ENCODE measurements at regions not wholly inside any gene's neighbourhood (a gene's known extent, or its start where the extent isn't known, plus 50 kb on each side); places are given as distances from the start of the nearest gene placed in this dataset.

- no peak for DNase-seq (ENCODE audit: low read depth, low spot score)
- in situ Hi-C loops (cut with HindIII; ENCODE audit: low sequenced_read_pairs), result no loop called here
- no peak for TF ChIP-seq CTCF (IDR thresholded peaks at IDR 0.05; ENCODE audit: low read depth, low read length)
- H3K4me3 ChIP-seq (ENCODE audit: low read depth, low read length), result no peak overlapping the region
Observed at GRCh38 chr5:101142102-101142501, 239.0 kb upstream of the ST8SIA4 start.

- in situ Hi-C loops (cut with HindIII; ENCODE audit: low sequenced_read_pairs), result no loop called here
- H3K4me3 ChIP-seq (ENCODE audit: low read depth, low read length), result no peak overlapping the region
- DNase-seq (ENCODE audit: low read depth, low spot score), result no peak
- TF ChIP-seq CTCF (IDR thresholded peaks at IDR 0.05; ENCODE audit: low read depth, low read length), result no peak
Observed at GRCh38 chr5:101136454-101136853, 233.4 kb upstream of the ST8SIA4 start.

GRCh38 chr5:101123363-101123762 is 220.3 kb upstream of the ST8SIA4 start:
- in situ Hi-C loops (cut with HindIII; ENCODE audit: low sequenced_read_pairs), result no loop called here
- no peak for TF ChIP-seq CTCF (IDR thresholded peaks at IDR 0.05; ENCODE audit: low read depth, low read length)
- no peak overlapping the region for H3K4me3 ChIP-seq (ENCODE audit: low read depth, low read length)
- DNase-seq (ENCODE audit: low read depth, low spot score), result no peak

GRCh38 chr5:101112645-101113044 is 209.6 kb upstream of the ST8SIA4 start:
- in situ Hi-C loops (cut with HindIII; ENCODE audit: low sequenced_read_pairs), result no loop called here

GRCh38 chr5:101103874-101104273 is 200.8 kb upstream of the ST8SIA4 start:
- no peak overlapping the region for H3K4me3 ChIP-seq (ENCODE audit: low read depth, low read length)
- no peak for TF ChIP-seq CTCF (IDR thresholded peaks at IDR 0.05; ENCODE audit: low read depth, low read length)
- in situ Hi-C loops (cut with HindIII; ENCODE audit: low sequenced_read_pairs), result no loop called here

More at GRCh38 chr5:101112645-101113044, 209.6 kb upstream of the ST8SIA4 start:
- no peak overlapping the region for H3K4me3 ChIP-seq (ENCODE audit: low read depth, low read length)
- DNase-seq (ENCODE audit: low read depth, low spot score), result no peak
- TF ChIP-seq CTCF (IDR thresholded peaks at IDR 0.05; ENCODE audit: low read depth, low read length), result no peak

GRCh38 chr5:101102506-101102905 is 199.4 kb upstream of the ST8SIA4 start:
- no peak overlapping the region for H3K4me3 ChIP-seq (ENCODE audit: low read depth, low read length)
- in situ Hi-C loops (cut with HindIII; ENCODE audit: low sequenced_read_pairs), result no loop called here
- TF ChIP-seq CTCF (IDR thresholded peaks at IDR 0.05; ENCODE audit: low read depth, low read length), result no peak
- DNase-seq (ENCODE audit: low read depth, low spot score), result peak; percentile 9

More at GRCh38 chr5:101103874-101104273, 200.8 kb upstream of the ST8SIA4 start:
- no peak for DNase-seq (ENCODE audit: low read depth, low spot score)

- TF ChIP-seq CTCF (IDR thresholded peaks at IDR 0.05; ENCODE audit: low read depth, low read length), result no peak
- DNase-seq (ENCODE audit: low read depth, low spot score), result no peak
- in situ Hi-C loops (cut with HindIII; ENCODE audit: low sequenced_read_pairs), result no loop called here
- no peak overlapping the region for H3K4me3 ChIP-seq (ENCODE audit: low read depth, low read length)
Observed at GRCh38 chr5:101091902-101092301, 188.8 kb upstream of the ST8SIA4 start.

All from astrocyte of the spinal cord (primary cell).